ENCODE measurements at regions not wholly inside any gene's neighbourhood (a gene's known extent, or its start where the extent isn't known, plus 50 kb on each side); places are given as distances from the start of the nearest gene placed in this dataset.

GRCh38 chr17:43334738-43335402 is 63.9 kb upstream of the ARL4D start:
- no peak for DNase-seq (ENCODE audit: extremely low read depth, insufficient read length)
- Histone ChIP-seq H3K4me3 (replicated peaks; ENCODE audit: low read depth, low read length) (no peak overlapping the region), H3K36me3 (ENCODE audit: control insufficient read depth, insufficient read depth, low read length) (no peaks in the 10 kb centered on the region), H3K27me3 (replicated peaks; ENCODE audit: control insufficient read depth, insufficient read depth, low read length) (no peaks in the 10 kb centered on the region)
- TF ChIP-seq CTCF (IDR thresholded peaks at IDR 0.05; ENCODE audit: insufficient read depth, low read length, poor library complexity, severe bottlenecking) = no peak

- H3K27me3 ChIP-seq (replicated peaks; ENCODE audit: control insufficient read depth, insufficient read depth, low read length) = no peaks in the 10 kb centered on the region
- no peak overlapping the region for H3K4me3 ChIP-seq (replicated peaks; ENCODE audit: low read depth, low read length)
- no peak for TF ChIP-seq CTCF (IDR thresholded peaks at IDR 0.05; ENCODE audit: insufficient read depth, low read length, poor library complexity, severe bottlenecking)
- DNase-seq (ENCODE audit: extremely low read depth, insufficient read length) = no peak
- H3K36me3 ChIP-seq (ENCODE audit: control insufficient read depth, insufficient read depth, low read length) = no peaks in the 10 kb centered on the region
Measured at GRCh38 chr17:43333433-43333943, 65.3 kb upstream of the ARL4D start.

GRCh38 chr17:43332230-43332629 is 66.6 kb upstream of the ARL4D start:
- Histone ChIP-seq H3K27me3 (replicated peaks; ENCODE audit: control insufficient read depth, insufficient read depth, low read length) (no peaks in the 10 kb centered on the region), H3K4me3 (replicated peaks; ENCODE audit: low read depth, low read length) (no peak overlapping the region), H3K36me3 (ENCODE audit: control insufficient read depth, insufficient read depth, low read length) (no peaks in the 10 kb centered on the region)
- no peak for TF ChIP-seq CTCF (IDR thresholded peaks at IDR 0.05; ENCODE audit: insufficient read depth, low read length, poor library complexity, severe bottlenecking)
- DNase-seq (ENCODE audit: extremely low read depth, insufficient read length) = no peak

- no peak for DNase-seq (ENCODE audit: extremely low read depth, insufficient read length)
- H3K4me3 ChIP-seq (replicated peaks; ENCODE audit: low read depth, low read length) = no peak overlapping the region
- TF ChIP-seq CTCF (IDR thresholded peaks at IDR 0.05; ENCODE audit: insufficient read depth, low read length, poor library complexity, severe bottlenecking) = no peak
- no peaks in the 10 kb centered on the region for H3K36me3 ChIP-seq (ENCODE audit: control insufficient read depth, insufficient read depth, low read length)
- H3K27me3 ChIP-seq (replicated peaks; ENCODE audit: control insufficient read depth, insufficient read depth, low read length) = no peaks in the 10 kb centered on the region
Measured at GRCh38 chr17:43330876-43331639, 67.7 kb upstream of the ARL4D start.

- no peaks in the 10 kb centered on the region for H3K36me3 ChIP-seq (ENCODE audit: control insufficient read depth, insufficient read depth, low read length)
- H3K4me3 ChIP-seq (replicated peaks; ENCODE audit: low read depth, low read length) = no peak overlapping the region
- no peak for DNase-seq (ENCODE audit: extremely low read depth, insufficient read length)
- H3K27me3 ChIP-seq (replicated peaks; ENCODE audit: control insufficient read depth, insufficient read depth, low read length) = no peaks in the 10 kb centered on the region
- no peak for TF ChIP-seq CTCF (IDR thresholded peaks at IDR 0.05; ENCODE audit: insufficient read depth, low read length, poor library complexity, severe bottlenecking)
Measured at GRCh38 chr17:43329183-43329582, 69.6 kb upstream of the ARL4D start.
